ENCODE measurements at regions not wholly inside any gene's neighbourhood (a gene's known extent, or its start where the extent isn't known, plus 50 kb on each side); places are given as distances from the start of the nearest gene placed in this dataset.

DNA sequence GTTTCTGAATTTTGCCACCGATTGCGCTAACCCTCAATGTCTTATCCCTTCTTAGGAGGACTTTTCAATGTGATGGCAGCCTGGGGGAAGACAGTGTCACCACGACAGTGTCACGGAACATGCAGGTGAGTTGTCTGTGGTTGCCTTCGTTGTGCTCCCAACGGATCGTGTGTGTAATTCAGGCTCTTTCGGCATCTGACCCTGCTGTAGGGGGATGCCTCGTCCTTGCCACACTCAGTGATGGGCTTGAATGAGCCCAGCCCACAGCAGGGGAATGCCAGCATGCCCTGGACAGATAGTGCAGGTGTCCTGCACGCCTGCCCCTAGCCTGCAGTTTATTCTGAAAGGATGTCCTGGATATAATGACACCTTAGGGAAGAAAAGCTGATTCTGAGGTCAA lies 123.8 kb upstream of the RTL1 start:
- DNase-seq = no peak

DNA sequence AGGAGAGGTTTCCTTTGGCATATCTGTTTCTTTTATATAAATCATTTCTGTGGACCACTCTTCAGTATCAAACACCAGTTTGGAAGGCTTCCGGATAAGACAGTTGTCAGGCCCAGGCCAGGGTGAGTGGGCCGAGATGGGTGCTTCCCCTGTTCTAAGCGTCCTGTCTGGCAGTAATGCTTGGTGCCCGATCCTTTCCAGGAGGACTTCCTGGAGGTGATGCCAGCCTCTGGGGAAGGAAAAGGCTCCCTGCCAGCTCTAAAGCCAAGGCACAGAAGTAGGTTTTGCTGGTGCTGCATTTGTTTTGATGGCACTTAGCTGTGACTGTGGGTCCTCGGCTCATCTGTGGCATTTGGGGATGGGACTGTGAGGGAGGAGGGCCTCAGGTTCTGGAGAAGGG lies 124.4 kb upstream of the RTL1 start:
- no peak for DNase-seq

DNA sequence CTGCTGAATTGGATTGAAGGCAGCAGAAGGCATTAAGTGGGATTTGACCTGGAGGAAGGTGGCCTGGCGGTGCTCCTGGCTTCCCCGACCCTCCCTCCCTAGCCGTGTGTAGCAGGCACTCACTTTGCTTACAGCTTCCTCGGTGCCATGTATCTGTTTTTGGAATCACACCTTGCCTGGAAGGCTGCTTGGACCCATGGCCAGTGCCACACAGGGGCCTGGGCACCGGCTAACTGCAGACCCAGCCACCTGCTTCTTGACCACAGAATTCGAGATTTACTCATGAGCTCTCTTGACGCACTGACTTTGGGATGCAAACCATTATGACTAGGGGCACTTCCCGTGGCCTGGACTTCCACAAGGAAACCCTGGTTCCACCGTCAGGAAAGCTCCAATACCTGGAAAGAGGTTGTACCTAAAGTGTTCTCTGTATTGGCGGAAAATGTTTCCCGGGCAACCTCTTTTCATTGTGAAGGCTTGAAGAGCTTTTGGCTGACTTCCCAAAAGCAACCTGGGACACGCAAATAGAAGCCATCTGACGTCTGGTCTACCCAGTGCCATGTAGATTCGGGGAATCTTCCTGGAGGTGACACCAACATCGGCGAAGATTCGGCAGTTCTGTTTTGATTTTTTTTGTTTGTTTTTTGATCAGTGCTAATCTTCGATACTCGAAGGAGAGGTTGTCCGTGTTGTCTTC lies 125.6 kb upstream of the RTL1 start:
- no peak for DNase-seq

- DNase-seq = no peak
Observed at GRCh38 chr14:101029668-101030290, 126.3 kb upstream of the RTL1 start.

GRCh38 chr14:101030586-101030985 lies 127.1 kb upstream of the RTL1 start:
- no peak for DNase-seq

GRCh38 chr14:101031186-101031585 lies 127.7 kb upstream of the RTL1 start:
- DNase-seq = no peak

- no peak for DNase-seq
Observed at GRCh38 chr14:101031721-101032120, 128.2 kb upstream of the RTL1 start.

- no peak for DNase-seq
Observed at GRCh38 chr14:101032433-101032832, 128.9 kb upstream of the RTL1 start.

DNA sequence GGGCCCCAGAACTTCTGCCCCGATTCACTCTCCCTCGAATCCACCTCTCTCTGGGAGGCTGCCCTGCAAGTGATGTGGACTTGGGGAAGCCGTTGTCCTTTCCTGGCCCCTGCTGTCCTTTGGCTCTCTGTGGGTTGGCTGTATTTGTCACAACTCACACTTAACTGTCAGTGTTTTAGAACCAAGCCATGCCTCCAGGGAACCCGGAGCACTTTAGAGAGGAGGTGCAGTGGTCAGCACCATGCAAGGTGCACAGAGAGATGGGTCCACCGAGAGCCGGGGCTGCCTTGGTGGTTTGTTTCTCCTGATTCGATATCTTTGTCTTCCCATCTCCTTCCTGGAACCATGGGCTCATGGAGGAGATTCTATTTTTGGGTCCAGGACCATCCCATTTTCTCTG lies 129.5 kb upstream of the RTL1 start:
- DNase-seq = no peak

GRCh38 chr14:101033446-101034165 lies 130.1 kb upstream of the RTL1 start:
- no peak for DNase-seq

GRCh38 chr14:101034986-101035385 lies 131.5 kb upstream of the RTL1 start:
- DNase-seq = no peak

DNA sequence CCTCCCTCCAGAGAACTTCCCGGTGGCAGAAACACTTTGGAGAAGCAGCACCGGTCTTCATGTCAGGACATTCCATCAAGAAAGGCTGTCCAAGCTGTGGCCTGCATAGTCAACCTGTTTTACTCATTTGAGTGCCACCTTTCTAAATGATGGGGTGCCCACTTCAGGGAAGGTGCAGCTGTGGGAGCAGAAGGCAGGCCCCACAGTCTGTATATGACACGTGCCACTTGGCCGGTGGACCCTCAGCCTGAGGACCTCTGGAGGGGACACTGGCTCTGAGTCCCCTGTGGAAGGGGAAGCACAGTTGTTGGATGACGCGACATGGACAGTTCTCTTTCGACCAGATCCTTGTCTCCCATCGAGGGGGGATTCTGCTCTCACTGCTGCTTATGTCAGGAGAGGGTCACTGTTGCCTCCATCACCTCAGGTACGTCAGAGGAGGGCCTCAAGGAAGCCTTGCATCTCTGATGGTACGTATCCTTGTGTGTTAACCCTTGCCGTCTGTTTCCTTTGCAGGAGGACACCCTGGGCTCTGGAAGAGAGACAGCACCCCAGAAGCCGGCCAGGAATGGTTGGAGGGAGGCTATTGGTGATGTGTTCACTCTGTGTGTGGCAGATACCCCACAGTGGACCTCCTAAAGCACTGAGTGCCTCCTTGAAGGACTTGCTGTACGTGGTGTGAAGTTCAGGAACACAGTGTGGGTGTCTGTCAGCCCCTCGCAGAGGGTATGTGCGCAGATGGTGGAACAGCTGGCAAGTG lies 132.1 kb upstream of the RTL1 start:
- no peak for DNase-seq

DNA sequence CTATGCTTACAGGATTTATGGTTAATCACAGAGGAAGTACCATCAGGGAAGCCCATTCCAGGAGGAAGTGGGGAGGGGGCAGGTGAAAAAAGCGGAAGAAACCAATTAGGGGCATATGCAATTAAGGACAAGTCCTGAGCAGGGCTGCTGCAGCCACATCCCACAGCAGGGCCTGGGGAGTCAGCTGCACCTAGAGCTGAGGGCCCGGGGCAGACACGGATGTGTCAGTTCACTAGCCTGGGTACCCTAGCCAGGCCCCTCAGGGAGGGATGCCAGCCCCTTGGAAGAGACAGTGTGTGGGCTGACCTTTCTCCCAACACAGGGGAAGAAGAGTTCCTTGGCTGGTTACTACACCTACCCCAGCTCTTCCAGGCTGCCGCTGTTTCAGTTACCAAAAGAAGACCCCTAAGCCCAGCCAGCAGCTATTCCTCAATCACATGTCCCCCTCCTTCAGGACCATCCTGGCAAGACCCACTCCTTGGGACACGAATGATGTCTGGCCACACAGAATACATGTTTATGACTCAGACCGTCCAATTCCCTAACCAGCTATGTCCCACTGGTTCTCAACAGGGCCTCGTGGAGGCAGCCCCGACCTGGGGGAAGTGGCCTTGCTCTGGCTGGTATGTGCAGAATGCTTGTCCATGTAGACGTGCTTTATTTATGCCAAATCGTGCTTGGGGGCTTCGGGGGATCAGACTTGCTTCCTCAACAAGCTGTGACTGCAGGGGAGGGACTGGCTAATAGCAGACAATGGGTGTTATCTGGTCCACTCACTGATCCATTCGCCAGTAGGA lies 133.7 kb upstream of the RTL1 start:
- DNase-seq = no peak

DNA sequence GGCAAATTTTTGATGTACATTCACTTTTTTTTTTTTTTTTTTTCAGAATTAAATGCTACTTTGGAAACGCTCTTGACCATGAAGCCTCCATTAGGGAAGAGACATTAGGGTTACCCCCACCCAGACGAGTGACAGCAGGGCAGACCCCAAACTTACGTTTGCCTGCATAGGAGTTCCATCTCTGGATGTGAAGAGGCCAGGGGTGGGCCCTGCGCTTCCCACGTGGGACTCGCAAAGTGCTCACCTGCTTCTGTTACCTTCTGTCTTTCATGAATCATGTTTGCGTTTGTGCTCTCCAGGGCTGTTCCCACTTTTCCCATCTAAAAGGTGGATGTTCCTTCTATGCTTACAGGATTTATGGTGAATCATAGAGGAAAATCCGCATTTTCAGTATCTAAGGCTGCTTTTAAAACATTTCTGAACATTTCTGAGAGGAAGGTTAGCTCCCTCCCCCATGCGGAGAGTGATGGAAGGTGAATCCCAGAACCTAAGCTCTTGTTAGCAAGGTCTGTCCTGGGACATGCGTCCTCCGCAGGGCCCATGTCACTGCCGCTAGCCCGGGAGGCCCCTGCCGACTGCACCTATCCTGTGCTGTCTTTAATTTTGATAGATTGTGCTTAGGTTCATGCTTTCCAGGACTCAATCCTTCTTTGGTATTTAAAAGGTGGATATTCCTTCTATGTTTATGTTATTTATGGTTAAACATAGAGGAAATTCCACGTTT lies 135.7 kb upstream of the RTL1 start:
- DNase-seq = no peak

DNA sequence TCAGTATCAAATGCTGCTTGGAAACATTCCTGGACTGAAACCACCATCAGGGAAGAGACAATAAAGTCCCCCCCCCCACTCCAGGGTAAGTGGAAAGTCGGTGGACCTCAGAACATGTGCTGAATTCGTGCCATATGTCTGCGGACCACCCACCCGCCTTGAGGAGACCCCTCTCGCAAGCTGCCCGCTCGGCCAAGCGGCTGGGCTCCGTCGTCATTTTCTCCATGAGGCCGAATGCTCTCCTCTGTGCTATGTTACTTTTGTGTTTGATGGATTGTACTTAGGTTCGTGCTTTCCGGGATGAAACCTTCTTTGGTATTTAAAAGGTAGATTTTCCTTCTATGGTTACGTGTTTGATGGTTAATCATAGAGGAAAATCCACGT lies 136.2 kb upstream of the RTL1 start:
- no peak for DNase-seq

GRCh38 chr14:101040538-101041442 lies 137.3 kb upstream of the RTL1 start:
- DNase-seq = no peak

DNA sequence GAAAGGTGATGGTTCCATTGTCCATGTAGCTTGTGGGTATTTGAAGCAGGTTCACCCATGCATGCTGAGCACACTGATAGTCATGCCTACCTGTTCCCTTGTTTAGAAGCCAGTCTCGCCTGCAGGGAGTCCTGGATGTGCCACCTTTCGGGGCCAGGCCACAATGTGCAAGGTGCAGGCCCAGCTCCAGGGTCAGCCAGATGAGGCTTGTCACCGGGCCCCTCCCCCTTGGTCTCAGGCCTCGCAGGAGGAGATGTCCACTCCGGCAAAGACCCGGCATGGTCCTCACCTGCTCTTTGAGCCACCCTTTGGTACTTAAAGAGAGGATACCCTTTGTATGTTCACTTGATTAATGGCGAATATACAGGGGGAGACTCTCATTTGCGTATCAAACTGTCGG lies 140.4 kb upstream of the RTL1 start:
- DNase-seq = no peak

GRCh38 chr14:101044741-101045140 lies 141.2 kb upstream of the RTL1 start:
- no peak for DNase-seq

DNA sequence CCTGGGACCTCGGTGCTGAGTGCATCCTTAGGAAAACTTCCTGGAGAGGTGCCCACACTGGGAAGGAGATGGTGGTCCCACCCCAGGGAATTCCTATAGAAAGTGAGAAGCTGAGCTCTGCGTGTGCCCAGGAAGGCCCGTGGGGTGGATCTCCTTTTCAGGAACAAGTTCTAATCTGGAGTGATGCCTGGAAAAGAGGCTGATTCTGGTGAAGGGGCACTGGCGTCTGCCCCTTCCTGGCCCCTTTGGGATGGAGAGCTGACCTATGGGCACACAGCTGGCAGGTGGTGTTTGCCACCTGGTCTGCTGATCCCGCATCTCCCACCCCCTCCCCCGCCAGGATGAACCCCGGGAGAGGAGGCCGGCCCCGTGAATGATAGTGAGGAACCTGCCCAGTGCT lies 142.0 kb upstream of the RTL1 start:
- no peak for DNase-seq

GRCh38 chr14:101046071-101046470 lies 142.5 kb upstream of the RTL1 start:
- no peak for DNase-seq

DNA sequence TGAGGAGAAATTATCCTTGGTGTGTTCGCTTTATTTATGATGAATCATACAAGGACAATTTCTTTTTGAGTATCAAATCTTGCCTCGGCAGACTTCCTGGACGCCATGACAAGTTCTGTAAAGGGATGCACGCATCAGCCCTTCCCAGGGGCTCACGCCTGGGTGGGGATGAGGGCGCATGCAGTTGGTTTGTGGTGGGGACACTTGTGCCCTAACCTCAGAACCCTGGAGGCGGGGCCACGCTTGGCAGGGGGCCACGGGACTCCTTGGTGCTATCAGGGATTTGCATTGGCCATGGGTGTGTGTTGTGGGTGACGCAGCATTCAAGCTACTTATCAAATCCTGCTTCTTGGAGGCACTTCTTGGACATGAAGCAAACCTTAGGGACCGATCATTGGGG lies 143.8 kb upstream of the RTL1 start:
- DNase-seq = no peak
